NCI-H2196 treated with DMSO at 0.1 percent for 48 hours (cell line): ENCODE measurements at regions not wholly inside any gene's neighbourhood (a gene's known extent, or its start where the extent isn't known, plus 50 kb on each side); places are given as distances from the start of the nearest gene placed in this dataset.
"Not testable (repeated sequence)": the region's sequence is repeated elsewhere in the genome, so short reads cannot be mapped to it uniquely, and the experiment has no call there.

Source experiments
- DNase-seq: peaks from one replicate; lab custom pipeline; 2025; ENCODE audit not compliant: unreplicated experiment; lab: John Stamatoyannopoulos, UW

DNA sequence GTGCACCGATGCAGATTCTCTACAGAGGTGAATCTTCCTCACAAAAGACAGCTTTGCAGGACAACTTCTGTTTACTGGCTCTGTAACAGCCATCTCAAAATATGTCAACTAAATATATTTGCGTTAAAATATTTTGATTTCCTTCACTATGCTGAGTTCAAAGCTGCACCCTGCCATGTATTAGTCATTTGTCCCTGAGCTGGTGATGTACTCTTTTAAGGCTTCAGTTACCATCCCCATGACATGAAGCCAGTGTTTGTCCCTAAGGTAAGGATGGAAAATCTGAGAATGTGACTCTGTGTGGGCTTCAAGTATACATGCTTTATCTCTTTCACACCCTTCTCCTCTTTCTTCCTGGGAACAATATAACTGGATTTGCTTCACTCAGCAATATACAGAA lies 70.2 kb upstream of the BTG3 start:
- DNase-seq: no peak

GRCh38 chr21:17679002-17679600 lies 66.4 kb upstream of the BTG3 start:
- peak; percentile 51 for DNase-seq

- not testable (repeated sequence) for DNase-seq
Observed at GRCh38 chr21:17676930-17677329, 64.2 kb upstream of the BTG3 start.

- DNase-seq: no peak
Observed at GRCh38 chr21:17674106-17674505, 61.4 kb upstream of the BTG3 start.

DNA sequence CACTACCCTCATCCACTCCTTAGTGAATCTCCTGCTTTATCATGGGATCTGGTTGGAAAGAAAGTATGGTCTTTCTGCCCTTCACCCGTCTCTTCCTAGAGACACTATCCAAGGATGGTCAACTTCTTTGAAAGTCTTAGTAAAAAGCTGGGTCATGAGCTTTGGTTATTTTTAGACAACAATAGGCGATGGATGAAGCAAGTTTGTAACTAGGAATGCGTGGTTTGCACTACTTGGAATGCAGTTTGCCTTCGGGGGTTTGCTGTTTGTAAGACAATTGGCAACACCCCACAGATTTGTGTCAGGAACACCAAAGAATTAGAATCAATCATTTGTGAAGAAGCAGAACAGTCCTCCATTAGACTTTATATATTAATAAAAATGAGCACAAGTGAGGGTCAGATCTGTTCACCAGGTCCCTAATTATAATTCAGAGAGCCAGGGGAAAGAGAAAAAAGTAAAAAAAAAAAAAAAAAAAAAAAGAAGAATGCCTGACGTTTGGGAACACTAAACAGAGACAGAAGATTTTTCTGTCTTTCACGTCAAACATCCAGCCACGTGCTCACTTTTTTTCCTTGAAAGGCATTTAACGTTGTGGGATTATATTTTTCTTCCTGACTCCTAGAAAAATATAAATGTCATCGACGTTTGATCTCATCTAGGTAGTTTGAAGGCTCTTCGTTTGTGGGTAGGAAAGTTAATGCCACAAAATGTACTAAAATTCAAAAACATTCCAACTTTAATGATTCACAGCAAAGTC lies 60.7 kb upstream of the BTG3 start:
- DNase-seq: no peak

- DNase-seq: no peak
Observed at GRCh38 chr21:17671733-17672132, 59.0 kb upstream of the BTG3 start.

DNA sequence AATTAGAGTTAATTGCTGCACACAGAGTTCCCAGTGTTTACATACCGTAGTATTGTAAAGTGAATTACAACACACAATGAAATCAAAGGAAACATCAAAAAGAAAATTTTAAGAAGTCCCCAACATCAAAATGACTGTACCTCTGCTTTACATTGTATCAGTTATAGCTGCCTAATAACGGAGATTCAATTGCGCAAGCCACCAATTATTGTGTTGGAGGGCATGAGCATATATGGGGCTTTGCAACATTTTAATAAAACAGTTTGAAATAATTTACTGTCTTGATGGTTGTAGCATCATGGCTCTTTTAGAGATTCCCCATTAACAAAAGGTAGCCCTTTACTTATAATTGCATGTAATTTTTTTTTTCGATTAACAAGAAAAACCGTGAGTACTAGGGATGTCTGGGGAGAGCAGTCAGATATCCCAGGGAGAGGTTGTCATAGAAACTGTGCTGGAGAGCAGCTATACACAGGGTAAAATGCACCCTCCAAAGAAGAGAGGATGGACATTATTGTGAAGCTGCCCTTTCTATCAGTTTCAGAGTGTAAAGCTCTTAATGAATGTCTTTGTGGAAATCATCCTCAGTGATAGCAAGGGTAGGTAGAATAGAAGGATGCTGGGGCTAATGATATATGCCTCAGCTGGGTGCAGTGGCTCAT lies 55.9 kb upstream of the BTG3 start:
- DNase-seq: no peak

GRCh38 chr21:17667256-17667655 lies 54.6 kb upstream of the BTG3 start:
- no peak for DNase-seq
